Skeletal muscle satellite cell (primary cell): ENCODE measurements at regions not wholly inside any gene's neighbourhood (a gene's known extent, or its start where the extent isn't known, plus 50 kb on each side); places are given as distances from the start of the nearest gene placed in this dataset.

Experiments
- H3K27me3 ChIP-seq: 2 replicates; pipeline ENCODE4 v1.7.0; 2013; ENCODE audit warnings: low read length; ENCODE audit not compliant: control insufficient read depth, insufficient read depth
- H3K36me3 ChIP-seq: 2 replicates; pipeline ENCODE4 v1.7.0; 2013; ENCODE audit warnings: mild to moderate bottlenecking, control low read depth, low read length; ENCODE audit not compliant: insufficient read depth
- H3K4me1 ChIP-seq: 2 replicates; pipeline ENCODE4 v1.7.0; 2013; ENCODE audit warnings: low read length; ENCODE audit not compliant: control insufficient read depth, insufficient read depth
- H3K4me2 ChIP-seq: 2 replicates; pipeline ENCODE4 v1.7.0; 2013; ENCODE audit warnings: mild to moderate bottlenecking, low read length
- H3K4me3 ChIP-seq: 2 replicates; pipeline ENCODE4 v1.7.0; 2013; ENCODE audit warnings: low read length
- H3K9ac ChIP-seq: 2 replicates; pipeline ENCODE4 v1.7.0; 2013; ENCODE audit warnings: mild to moderate bottlenecking, low read depth, low read length, moderate library complexity
- H3K9me3 ChIP-seq: replicated peaks from 2 replicates; pipeline ENCODE4 v1.7.0; 2013; ENCODE audit warnings: mild to moderate bottlenecking, control low read depth, low read length

GRCh38 chr13:85191996-85192718 is 607.1 kb downstream of the SLITRK6 start:
- no peaks in the 10 kb centered on the region for H3K27me3 ChIP-seq

GRCh38 chr13:85186356-85187045 is 612.7 kb downstream of the SLITRK6 start:
- no peak overlapping the region for H3K4me3 ChIP-seq
- no peak overlapping the region for H3K9ac ChIP-seq
- H3K36me3 ChIP-seq: no peaks in the 10 kb centered on the region
- no peaks in the 10 kb centered on the region for H3K4me1 ChIP-seq
- no peaks in the 10 kb centered on the region for H3K27me3 ChIP-seq
- peaks cover 6% of the 10 kb centered on the region for H3K9me3 ChIP-seq
- H3K4me2 ChIP-seq: no peak overlapping the region

More at GRCh38 chr13:85191996-85192718, 607.1 kb downstream of the SLITRK6 start:
- Histone ChIP-seq H3K9ac (no peak overlapping the region), H3K4me2 (no peak overlapping the region), H3K36me3 (no peaks in the 10 kb centered on the region), H3K4me3 (no peak overlapping the region), H3K4me1 (no peaks in the 10 kb centered on the region), H3K9me3 (no peaks in the 10 kb centered on the region)

- Histone ChIP-seq H3K4me1 (no peaks in the 10 kb centered on the region), H3K9ac (no peak overlapping the region), H3K9me3 (peaks cover 11% of the 10 kb centered on the region)
These were observed 624.9 kb downstream of the SLITRK6 start for GRCh38 chr13:85174291-85174690.

GRCh38 chr13:85170372-85170771 is 628.8 kb downstream of the SLITRK6 start:
- H3K4me1 ChIP-seq: no peaks in the 10 kb centered on the region
- H3K27me3 ChIP-seq: no peaks in the 10 kb centered on the region
- H3K9me3 ChIP-seq: peaks cover 2% of the 10 kb centered on the region
- H3K36me3 ChIP-seq: no peaks in the 10 kb centered on the region
- H3K4me3 ChIP-seq: no peak overlapping the region
- H3K9ac ChIP-seq: no peak overlapping the region
- H3K4me2 ChIP-seq: no peak overlapping the region

More at GRCh38 chr13:85174291-85174690, 624.9 kb downstream of the SLITRK6 start:
- no peak overlapping the region for H3K4me3 ChIP-seq
- no peaks in the 10 kb centered on the region for H3K27me3 ChIP-seq
- H3K4me2 ChIP-seq: no peak overlapping the region
- no peaks in the 10 kb centered on the region for H3K36me3 ChIP-seq

GRCh38 chr13:85166891-85167290 is 632.3 kb downstream of the SLITRK6 start:
- Histone ChIP-seq H3K27me3 (no peaks in the 10 kb centered on the region), H3K4me2 (no peak overlapping the region), H3K9me3 (no peaks in the 10 kb centered on the region), H3K36me3 (no peaks in the 10 kb centered on the region), H3K4me1 (no peaks in the 10 kb centered on the region), H3K9ac (no peak overlapping the region), H3K4me3 (no peak overlapping the region)

GRCh38 chr13:85163063-85163462 is 636.2 kb downstream of the SLITRK6 start:
- H3K27me3 ChIP-seq: no peaks in the 10 kb centered on the region
- H3K9ac ChIP-seq: no peak overlapping the region
- H3K36me3 ChIP-seq: no peaks in the 10 kb centered on the region
- H3K4me3 ChIP-seq: no peak overlapping the region
- H3K9me3 ChIP-seq: peaks cover 6% of the 10 kb centered on the region
- no peak overlapping the region for H3K4me2 ChIP-seq
- H3K4me1 ChIP-seq: no peaks in the 10 kb centered on the region

- no peaks in the 10 kb centered on the region for H3K4me1 ChIP-seq
- no peak overlapping the region for H3K4me3 ChIP-seq
- H3K4me2 ChIP-seq: no peak overlapping the region
- H3K36me3 ChIP-seq: no peaks in the 10 kb centered on the region
- peaks cover 4% of the 10 kb centered on the region for H3K9me3 ChIP-seq
- H3K27me3 ChIP-seq: no peaks in the 10 kb centered on the region
- no peak overlapping the region for H3K9ac ChIP-seq
These were observed 651.2 kb downstream of the SLITRK6 start for GRCh38 chr13:85148009-85148408.

- peaks cover 3% of the 10 kb centered on the region for H3K9me3 ChIP-seq
- H3K4me1 ChIP-seq: no peaks in the 10 kb centered on the region
- no peaks in the 10 kb centered on the region for H3K36me3 ChIP-seq
- H3K4me3 ChIP-seq: no peak overlapping the region
- H3K27me3 ChIP-seq: no peaks in the 10 kb centered on the region
- no peak overlapping the region for H3K4me2 ChIP-seq
- H3K9ac ChIP-seq: no peak overlapping the region
These were observed 656.8 kb downstream of the SLITRK6 start for GRCh38 chr13:85142351-85142927.

GRCh38 chr13:85141401-85141800 is 657.8 kb downstream of the SLITRK6 start:
- peaks cover 3% of the 10 kb centered on the region for H3K9me3 ChIP-seq
- H3K36me3 ChIP-seq: no peaks in the 10 kb centered on the region
- no peak overlapping the region for H3K9ac ChIP-seq
- no peak overlapping the region for H3K4me3 ChIP-seq
- H3K27me3 ChIP-seq: no peaks in the 10 kb centered on the region
- no peaks in the 10 kb centered on the region for H3K4me1 ChIP-seq
- no peak overlapping the region for H3K4me2 ChIP-seq

GRCh38 chr13:85140192-85140591 is 659.0 kb downstream of the SLITRK6 start:
- H3K4me1 ChIP-seq: no peaks in the 10 kb centered on the region
- no peak overlapping the region for H3K9ac ChIP-seq
- H3K4me2 ChIP-seq: no peak overlapping the region
- H3K9me3 ChIP-seq: peaks cover 3% of the 10 kb centered on the region
- H3K4me3 ChIP-seq: no peak overlapping the region
- no peaks in the 10 kb centered on the region for H3K36me3 ChIP-seq
- H3K27me3 ChIP-seq: no peaks in the 10 kb centered on the region

GRCh38 chr13:85137516-85137915 is 661.7 kb downstream of the SLITRK6 start:
- Histone ChIP-seq H3K9me3 (peaks cover 3% of the 10 kb centered on the region), H3K4me3 (no peak overlapping the region), H3K4me1 (no peaks in the 10 kb centered on the region), H3K36me3 (no peaks in the 10 kb centered on the region), H3K4me2 (no peak overlapping the region), H3K9ac (no peak overlapping the region), H3K27me3 (no peaks in the 10 kb centered on the region)
